ENCODE measurements at regions not wholly inside any gene's neighbourhood (a gene's known extent, or its start where the extent isn't known, plus 50 kb on each side); places are given as distances from the start of the nearest gene placed in this dataset.

GRCh38 chr13:34756136-34756535 is 185.9 kb upstream of the NBEA start:
- no peak for DNase-seq (ENCODE audit: low read depth in 4 of 4, low spot score in 2 of 4)

GRCh38 chr13:34756572-34756971 is 185.5 kb upstream of the NBEA start:
- no peak for DNase-seq (ENCODE audit: low read depth in 4 of 4, low spot score in 2 of 4)

GRCh38 chr13:34757441-34757840 is 184.6 kb upstream of the NBEA start:
- DNase-seq (ENCODE audit: low read depth in 4 of 4, low spot score in 2 of 4): no peak

GRCh38 chr13:34758628-34759027 is 183.4 kb upstream of the NBEA start:
- no peak for DNase-seq (ENCODE audit: low read depth in 4 of 4, low spot score in 2 of 4)

- no peak for DNase-seq (ENCODE audit: low read depth in 4 of 4, low spot score in 2 of 4)
Measured at GRCh38 chr13:34762312-34762711, 179.8 kb upstream of the NBEA start.

- no peak for DNase-seq (ENCODE audit: low read depth in 4 of 4, low spot score in 2 of 4)
Measured at GRCh38 chr13:34764246-34764645, 177.8 kb upstream of the NBEA start.

GRCh38 chr13:34765446-34766180 is 176.5 kb upstream of the NBEA start:
- no peak for DNase-seq (ENCODE audit: low read depth in 4 of 4, low spot score in 2 of 4)

- no peak for DNase-seq (ENCODE audit: low read depth in 4 of 4, low spot score in 2 of 4)
Measured at GRCh38 chr13:34767778-34768177, 174.3 kb upstream of the NBEA start.

- no peak for DNase-seq (ENCODE audit: low read depth in 4 of 4, low spot score in 2 of 4)
Measured at GRCh38 chr13:34772206-34772605, 169.9 kb upstream of the NBEA start.

GRCh38 chr13:34772881-34773280 is 169.2 kb upstream of the NBEA start:
- DNase-seq (ENCODE audit: low read depth in 4 of 4, low spot score in 2 of 4): no peak

GRCh38 chr13:34776390-34776981 is 165.6 kb upstream of the NBEA start:
- no peak for DNase-seq (ENCODE audit: low read depth in 4 of 4, low spot score in 2 of 4)

- no peak for DNase-seq (ENCODE audit: low read depth in 4 of 4, low spot score in 2 of 4)
Measured at GRCh38 chr13:34777089-34777913, 164.8 kb upstream of the NBEA start.

GRCh38 chr13:34777914-34778303 is 164.2 kb upstream of the NBEA start:
- no peak for DNase-seq (ENCODE audit: low read depth in 4 of 4, low spot score in 2 of 4)

- no peak for DNase-seq (ENCODE audit: low read depth in 4 of 4, low spot score in 2 of 4)
Measured at GRCh38 chr13:34779171-34779570, 162.9 kb upstream of the NBEA start.

GRCh38 chr13:34793301-34793700 is 148.8 kb upstream of the NBEA start:
- DNase-seq (ENCODE audit: low read depth in 4 of 4, low spot score in 2 of 4): no peak

- no peak for DNase-seq (ENCODE audit: low read depth in 4 of 4, low spot score in 2 of 4)
Measured at GRCh38 chr13:34803756-34804155, 138.3 kb upstream of the NBEA start.

GRCh38 chr13:34805347-34805746 is 136.7 kb upstream of the NBEA start:
- DNase-seq (ENCODE audit: low read depth in 4 of 4, low spot score in 2 of 4): no peak

- DNase-seq (ENCODE audit: low read depth in 4 of 4, low spot score in 2 of 4): no peak
Measured at GRCh38 chr13:34808649-34809048, 133.4 kb upstream of the NBEA start.

GRCh38 chr13:34810996-34811395 is 131.1 kb upstream of the NBEA start:
- DNase-seq (ENCODE audit: low read depth in 4 of 4, low spot score in 2 of 4): no peak

- DNase-seq (ENCODE audit: low read depth in 4 of 4, low spot score in 2 of 4): no peak
Measured at GRCh38 chr13:34815526-34815925, 126.5 kb upstream of the NBEA start.

GRCh38 chr13:34816245-34816884 is 125.7 kb upstream of the NBEA start:
- DNase-seq (ENCODE audit: low read depth in 4 of 4, low spot score in 2 of 4): peak in 1 of 4 donors; percentile 11

Data from left renal cortex interstitium (tissue), 4 donors.